ENCODE measurements at regions not wholly inside any gene's neighbourhood (a gene's known extent, or its start where the extent isn't known, plus 50 kb on each side); places are given as distances from the start of the nearest gene placed in this dataset.
"Not testable (repeated sequence)": the region's sequence is repeated elsewhere in the genome, so short reads cannot be mapped to it uniquely, and the experiment has no call there.

DNA sequence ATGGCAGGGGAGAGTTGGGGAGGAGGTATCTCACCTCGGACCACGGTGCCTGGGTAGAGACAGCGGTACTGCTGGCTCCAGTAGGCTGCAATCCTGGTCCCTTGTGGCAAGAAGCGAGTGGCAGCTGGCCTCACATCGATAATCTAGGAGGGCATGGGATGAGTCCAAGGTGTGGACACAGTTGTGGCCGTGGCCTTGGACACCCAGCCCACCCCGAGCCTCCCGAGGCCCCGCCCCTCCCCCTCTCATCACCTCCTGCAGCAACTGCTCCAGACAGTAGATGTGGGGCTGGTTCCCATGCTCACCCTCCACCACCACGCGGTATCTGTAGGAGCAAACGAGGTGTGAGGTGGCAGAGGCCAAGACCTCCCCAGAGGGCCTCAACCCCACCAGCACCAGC is 418.6 kb upstream of the ZNF722 start:
- DNase-seq; intact Hi-C loops (cut with DNase I); ATAC-seq: not testable (repeated sequence)

GRCh38 chr7:63580536-63581300 is 417.9 kb upstream of the ZNF722 start:
- DNase-seq; intact Hi-C loops (cut with DNase I): not testable (repeated sequence)
- ATAC-seq, result peak in 1 of 2 donors; percentile 38

- peak in 1 of 2 donors; percentile 8 for ATAC-seq
- DNase-seq; intact Hi-C loops (cut with DNase I): not testable (repeated sequence)
Observed at GRCh38 chr7:63582771-63583170, 415.9 kb upstream of the ZNF722 start.

DNA sequence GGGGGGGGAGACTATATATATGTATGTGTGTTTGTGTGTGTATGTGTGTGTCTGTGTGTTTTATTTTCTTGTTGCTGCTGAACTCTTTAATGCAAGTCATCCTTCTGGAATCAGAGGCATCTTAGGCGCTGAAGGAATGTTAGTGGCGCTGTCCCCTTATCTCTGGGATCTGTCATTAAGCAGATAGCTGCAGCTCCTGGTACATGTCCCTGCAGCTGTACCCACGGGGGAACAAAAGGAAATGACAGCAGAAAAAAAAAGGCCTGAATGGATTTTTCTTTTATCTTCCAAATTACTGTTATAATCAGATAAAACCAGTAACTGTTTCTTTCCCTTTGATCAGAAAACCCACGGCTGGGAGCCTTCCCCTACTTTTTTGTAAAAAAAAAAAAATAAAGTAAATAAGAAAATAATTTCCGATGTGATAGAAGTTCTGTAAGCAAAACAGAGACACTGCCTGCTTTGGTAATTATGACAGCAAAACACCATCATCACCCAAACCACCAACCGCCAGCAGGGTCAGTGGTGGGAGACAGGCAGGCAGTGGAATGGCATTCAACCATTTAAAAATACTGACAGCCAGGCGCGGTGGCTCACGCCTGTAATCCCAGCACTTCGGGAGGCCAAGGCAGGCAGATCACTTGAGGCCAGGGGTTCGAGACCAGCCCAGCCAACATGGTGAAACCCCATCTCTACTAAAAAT is 411.3 kb upstream of the ZNF722 start:
- ATAC-seq; intact Hi-C loops (cut with DNase I); DNase-seq: not testable (repeated sequence)

- intact Hi-C loops (cut with DNase I); DNase-seq; ATAC-seq: not testable (repeated sequence)
Observed at GRCh38 chr7:63591249-63591648, 407.4 kb upstream of the ZNF722 start.

GRCh38 chr7:63603812-63604211 is 394.8 kb upstream of the ZNF722 start:
- intact Hi-C loops (cut with DNase I); DNase-seq; ATAC-seq: not testable (repeated sequence)

GRCh38 chr7:63604853-63605252 is 393.8 kb upstream of the ZNF722 start:
- ATAC-seq; intact Hi-C loops (cut with DNase I): not testable (repeated sequence)
- peak; percentile 3 for DNase-seq

- DNase-seq; intact Hi-C loops (cut with DNase I); ATAC-seq: not testable (repeated sequence)
Observed at GRCh38 chr7:63617595-63617994, 381.1 kb upstream of the ZNF722 start.

DNA sequence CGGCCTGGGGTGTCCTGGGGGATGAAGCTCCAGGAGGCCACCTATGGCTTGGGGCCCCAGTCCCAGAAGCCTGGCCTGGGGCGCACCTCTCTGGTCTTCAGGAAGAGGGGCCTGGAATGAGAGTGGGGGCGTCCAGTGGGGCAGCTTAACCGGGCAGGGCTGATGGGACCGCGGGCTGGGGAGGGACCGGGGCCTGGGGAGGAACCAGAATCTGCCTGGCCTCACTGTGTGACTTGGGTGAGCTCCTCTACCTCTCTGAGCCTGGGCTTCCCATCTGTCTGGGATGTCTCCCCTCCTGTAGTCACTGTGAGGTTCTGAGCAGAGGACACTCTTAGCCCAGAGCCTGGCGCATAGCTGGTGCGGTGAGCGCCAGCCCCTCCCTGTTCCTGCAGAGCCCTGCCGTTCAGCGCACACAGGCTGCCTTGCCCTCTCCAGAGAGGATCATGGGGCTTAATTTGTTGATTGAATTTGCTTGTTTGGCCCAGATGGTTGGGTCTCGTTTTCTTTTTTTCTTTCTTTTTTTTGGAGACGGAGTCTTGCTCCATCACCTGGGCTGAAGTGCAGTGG is 378.4 kb upstream of the ZNF722 start:
- ATAC-seq; intact Hi-C loops (cut with DNase I): not testable (repeated sequence)
- peak; percentile 6 for DNase-seq

DNA sequence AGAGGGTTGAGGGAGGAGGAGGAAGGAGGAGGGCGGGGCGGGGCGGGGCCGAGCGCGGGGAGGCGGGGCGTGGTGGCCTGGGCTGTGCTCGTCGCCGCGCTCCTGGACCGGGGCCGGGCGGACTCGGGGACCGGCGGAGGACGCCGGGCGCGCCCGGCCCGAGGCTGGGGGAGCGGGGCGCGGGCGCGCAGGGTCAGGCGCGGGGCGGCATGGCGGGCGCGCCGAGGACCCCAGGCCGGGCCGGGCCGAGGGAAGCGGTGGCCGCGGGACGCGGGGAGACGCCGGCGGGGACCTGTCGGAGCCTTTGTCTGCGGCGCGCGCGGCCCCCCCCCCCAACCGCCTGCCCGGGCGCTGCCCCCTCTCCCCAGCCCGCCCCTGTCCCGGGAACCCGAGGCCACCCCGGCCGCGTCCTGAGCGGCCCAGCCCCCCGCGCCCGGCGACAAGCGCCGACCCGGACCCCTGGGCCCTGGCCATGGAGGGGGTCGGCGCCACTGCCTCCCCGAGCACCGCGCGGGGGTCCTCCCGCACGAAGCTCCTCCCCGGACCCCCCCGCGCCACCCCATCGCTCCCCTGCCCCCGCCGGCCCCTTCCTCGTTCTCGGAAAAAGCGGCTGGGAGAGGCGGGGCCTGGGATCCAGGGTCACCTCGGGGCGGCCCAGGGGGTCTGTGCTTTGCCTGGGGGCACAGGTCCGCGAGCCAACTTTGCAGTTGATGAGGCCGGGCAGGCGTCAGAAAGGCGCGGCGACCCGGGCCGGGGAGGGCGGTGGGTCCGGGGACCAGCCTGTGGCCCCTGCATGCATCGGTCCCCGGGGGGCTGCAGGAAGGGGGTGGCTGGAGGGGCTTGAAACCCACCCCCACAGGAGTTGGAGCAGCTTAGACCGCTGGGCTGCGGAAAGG is 370.8 kb upstream of the ZNF722 start:
- ATAC-seq; intact Hi-C loops (cut with DNase I): not testable (repeated sequence)
- peak; percentile 6 for DNase-seq

DNA sequence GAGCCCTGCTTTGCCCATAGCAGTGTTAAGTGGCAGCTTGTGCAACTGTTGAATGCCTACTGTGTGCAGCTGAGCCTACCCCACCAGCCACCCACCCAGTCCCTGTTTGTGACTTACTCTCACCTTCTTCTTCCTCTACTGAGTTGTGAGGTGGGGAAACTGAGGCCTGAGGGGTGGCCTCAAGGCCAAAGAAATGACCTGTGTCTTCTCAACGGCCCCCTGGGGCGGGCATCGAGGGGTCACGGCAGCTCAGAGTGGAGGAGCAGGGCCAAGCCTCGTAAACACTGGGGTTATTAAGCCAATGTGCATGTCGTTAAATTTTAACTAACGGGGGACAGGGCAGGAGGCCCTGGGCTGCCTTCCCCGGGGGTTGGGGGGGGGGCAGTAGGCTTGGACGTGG is 369.6 kb upstream of the ZNF722 start:
- peak; percentile 2 for DNase-seq
- ATAC-seq; intact Hi-C loops (cut with DNase I): not testable (repeated sequence)

- DNase-seq; intact Hi-C loops (cut with DNase I); ATAC-seq: not testable (repeated sequence)
Observed at GRCh38 chr7:63636585-63636984, 362.1 kb upstream of the ZNF722 start.

- ATAC-seq; intact Hi-C loops (cut with DNase I); DNase-seq: not testable (repeated sequence)
Observed at GRCh38 chr7:63665553-63665952, 333.1 kb upstream of the ZNF722 start.

GRCh38 chr7:63691408-63691807 is 307.2 kb upstream of the ZNF722 start:
- intact Hi-C loops (cut with DNase I); DNase-seq; ATAC-seq: not testable (repeated sequence)

GRCh38 chr7:63694296-63694695 is 304.4 kb upstream of the ZNF722 start:
- DNase-seq; ATAC-seq; intact Hi-C loops (cut with DNase I): not testable (repeated sequence)

Data from left cardiac atrium (tissue), 4 donors.